ENCODE measurements at regions not wholly inside any gene's neighbourhood (a gene's known extent, or its start where the extent isn't known, plus 50 kb on each side); places are given as distances from the start of the nearest gene placed in this dataset.

DNA sequence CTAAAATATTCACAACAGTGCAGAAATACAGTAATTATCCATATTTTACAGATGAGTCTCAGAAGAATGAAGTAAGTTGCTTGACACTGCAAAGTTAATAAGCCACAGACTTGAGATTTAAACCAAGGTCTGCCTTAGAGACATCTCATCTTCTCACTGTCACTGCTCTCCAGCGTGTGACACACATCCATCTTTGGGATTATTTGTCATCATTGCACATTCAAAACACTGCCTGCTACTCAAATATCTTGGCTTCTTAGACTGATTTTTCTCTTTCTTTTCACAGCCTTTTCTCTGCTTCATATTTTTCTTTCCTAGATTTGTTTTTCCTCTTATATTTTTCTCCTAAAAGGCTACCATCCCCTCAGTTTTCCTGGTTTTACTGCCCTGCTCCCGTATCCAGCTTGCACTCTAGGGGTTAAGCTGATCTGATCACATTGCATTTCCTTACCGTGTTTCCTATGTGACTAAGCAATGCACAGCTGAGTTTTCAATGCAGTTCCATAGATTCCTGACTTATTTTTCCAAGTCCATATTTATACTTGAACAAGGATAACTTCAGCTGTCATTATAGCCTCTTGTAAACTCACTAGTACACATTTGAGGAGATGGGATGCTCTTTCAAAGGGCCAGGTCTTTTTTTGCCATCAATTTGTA, 353.0 kb downstream of the PLK2 start:
- no peak overlapping the region for H3K4me2 ChIP-seq (ENCODE audit: low read length)
- no peaks in the 10 kb centered on the region for H3K4me1 ChIP-seq (ENCODE audit: insufficient read depth, low read length, severe bottlenecking)
- no peaks in the 10 kb centered on the region for H3K9me3 ChIP-seq (ENCODE audit: low read length)
- no peak overlapping the region for H2AFZ ChIP-seq (ENCODE audit: low read length)
- H3K9me2 ChIP-seq (ENCODE audit: low read depth, low read length): no peaks in the 10 kb centered on the region
- H3F3A ChIP-seq (ENCODE audit: insufficient read depth, low read length): no peaks in the 10 kb centered on the region
- TF ChIP-seq, protein P1, sequence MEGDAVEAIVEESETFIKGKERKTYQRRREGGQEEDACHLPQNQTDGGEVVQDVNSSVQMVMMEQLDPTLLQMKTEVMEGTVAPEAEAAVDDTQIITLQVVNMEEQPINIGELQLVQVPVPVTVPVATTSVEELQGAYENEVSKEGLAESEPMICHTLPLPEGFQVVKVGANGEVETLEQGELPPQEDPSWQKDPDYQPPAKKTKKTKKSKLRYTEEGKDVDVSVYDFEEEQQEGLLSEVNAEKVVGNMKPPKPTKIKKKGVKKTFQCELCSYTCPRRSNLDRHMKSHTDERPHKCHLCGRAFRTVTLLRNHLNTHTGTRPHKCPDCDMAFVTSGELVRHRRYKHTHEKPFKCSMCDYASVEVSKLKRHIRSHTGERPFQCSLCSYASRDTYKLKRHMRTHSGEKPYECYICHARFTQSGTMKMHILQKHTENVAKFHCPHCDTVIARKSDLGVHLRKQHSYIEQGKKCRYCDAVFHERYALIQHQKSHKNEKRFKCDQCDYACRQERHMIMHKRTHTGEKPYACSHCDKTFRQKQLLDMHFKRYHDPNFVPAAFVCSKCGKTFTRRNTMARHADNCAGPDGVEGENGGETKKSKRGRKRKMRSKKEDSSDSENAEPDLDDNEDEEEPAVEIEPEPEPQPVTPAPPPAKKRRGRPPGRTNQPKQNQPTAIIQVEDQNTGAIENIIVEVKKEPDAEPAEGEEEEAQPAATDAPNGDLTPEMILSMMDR (IDR thresholded peaks at IDR 0.05; ENCODE audit: low read length): no peak
- no peak for TF ChIP-seq EZH2 (IDR thresholded peaks at IDR 0.05; ENCODE audit: borderline replicate concordance, low read length)
- H4K20me1 ChIP-seq (ENCODE audit: insufficient read depth, low read length): no peaks in the 10 kb centered on the region
- H3K36me3 ChIP-seq (ENCODE audit: insufficient read depth, low read length): no peaks in the 10 kb centered on the region
- H3K4me3 ChIP-seq (ENCODE audit: low read depth, low read length, poor library complexity, severe bottlenecking): no peak overlapping the region
- no peaks in the 10 kb centered on the region for H3K27me3 ChIP-seq (ENCODE audit: insufficient read depth, low read length)
- no peak overlapping the region for H3K9ac ChIP-seq (ENCODE audit: low read length)
- H3K79me2 ChIP-seq (ENCODE audit: insufficient read depth, low read length): no peaks in the 10 kb centered on the region
- H3K27ac ChIP-seq (ENCODE audit: low read depth, low read length, poor library complexity, severe bottlenecking): no peak overlapping the region

DNA sequence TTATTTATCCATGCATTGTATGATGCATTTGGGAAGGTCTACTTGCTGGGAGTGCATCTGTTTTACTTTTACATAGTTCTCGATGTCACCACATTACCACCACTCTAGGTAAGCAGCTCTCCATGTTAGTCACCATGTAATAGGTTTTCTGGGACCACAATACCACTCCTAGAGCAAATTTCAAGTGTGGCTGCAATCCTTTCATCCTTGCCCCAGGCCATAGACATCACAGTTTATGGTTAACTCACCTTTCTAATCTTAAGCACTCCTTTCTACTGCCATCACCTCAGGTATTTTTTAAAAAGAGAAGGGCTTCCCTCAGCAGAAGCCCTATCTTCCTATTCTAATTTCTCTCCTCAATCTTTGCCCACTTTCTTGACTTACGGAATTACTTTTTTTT, 354.1 kb downstream of the PLK2 start:
- H3K4me3 ChIP-seq (ENCODE audit: low read depth, low read length, poor library complexity, severe bottlenecking): no peak overlapping the region
- H3K79me2 ChIP-seq (ENCODE audit: insufficient read depth, low read length): no peaks in the 10 kb centered on the region
- no peaks in the 10 kb centered on the region for H3K4me1 ChIP-seq (ENCODE audit: insufficient read depth, low read length, severe bottlenecking)
- no peak overlapping the region for H3K4me2 ChIP-seq (ENCODE audit: low read length)
- no peak overlapping the region for H2AFZ ChIP-seq (ENCODE audit: low read length)
- H3F3A ChIP-seq (ENCODE audit: insufficient read depth, low read length): no peaks in the 10 kb centered on the region
- no peaks in the 10 kb centered on the region for H3K36me3 ChIP-seq (ENCODE audit: insufficient read depth, low read length)
- TF ChIP-seq, protein P1 (IDR thresholded peaks at IDR 0.05; ENCODE audit: low read length): no peak
- TF ChIP-seq EZH2 (IDR thresholded peaks at IDR 0.05; ENCODE audit: borderline replicate concordance, low read length): no peak
- H3K27ac ChIP-seq (ENCODE audit: low read depth, low read length, poor library complexity, severe bottlenecking): no peak overlapping the region
- no peaks in the 10 kb centered on the region for H3K9me2 ChIP-seq (ENCODE audit: low read depth, low read length)
- H3K27me3 ChIP-seq (ENCODE audit: insufficient read depth, low read length): no peaks in the 10 kb centered on the region
- no peak overlapping the region for H3K9ac ChIP-seq (ENCODE audit: low read length)
- H3K9me3 ChIP-seq (ENCODE audit: low read length): no peaks in the 10 kb centered on the region
- no peaks in the 10 kb centered on the region for H4K20me1 ChIP-seq (ENCODE audit: insufficient read depth, low read length)

DNA sequence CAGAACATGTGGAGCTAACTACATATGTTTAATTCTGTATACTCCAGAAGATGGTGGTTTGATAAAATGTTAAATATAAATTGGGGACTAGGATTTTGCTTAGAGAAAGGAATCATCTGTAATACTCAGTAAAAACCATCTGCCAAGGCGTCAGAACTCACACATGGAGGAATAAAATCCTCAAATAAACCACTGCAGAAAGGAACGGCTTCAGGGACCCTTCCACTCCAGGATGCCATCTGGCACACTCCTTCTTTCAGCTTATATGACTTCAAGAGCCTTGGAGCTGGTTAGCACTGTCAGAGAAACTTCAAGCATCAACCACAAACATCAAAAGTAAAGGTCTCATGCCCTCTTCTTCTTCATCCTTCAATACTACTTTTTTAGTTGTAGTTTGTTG, 360.6 kb downstream of the PLK2 start:
- Histone ChIP-seq H3K9me3 (ENCODE audit: low read length) (no peaks in the 10 kb centered on the region), H3K4me3 (ENCODE audit: low read depth, low read length, poor library complexity, severe bottlenecking) (no peak overlapping the region), H3K4me1 (ENCODE audit: insufficient read depth, low read length, severe bottlenecking) (no peaks in the 10 kb centered on the region), H3F3A (ENCODE audit: insufficient read depth, low read length) (no peaks in the 10 kb centered on the region), H3K9ac (ENCODE audit: low read length) (no peak overlapping the region), H3K4me2 (ENCODE audit: low read length) (no peak overlapping the region), H3K36me3 (ENCODE audit: insufficient read depth, low read length) (no peaks in the 10 kb centered on the region), H3K9me2 (ENCODE audit: low read depth, low read length) (no peaks in the 10 kb centered on the region), H4K20me1 (ENCODE audit: insufficient read depth, low read length) (no peaks in the 10 kb centered on the region), H3K79me2 (ENCODE audit: insufficient read depth, low read length) (no peaks in the 10 kb centered on the region), H3K27ac (ENCODE audit: low read depth, low read length, poor library complexity, severe bottlenecking) (no peak overlapping the region), H3K27me3 (ENCODE audit: insufficient read depth, low read length) (no peaks in the 10 kb centered on the region), H2AFZ (ENCODE audit: low read length) (no peak overlapping the region)
- TF ChIP-seq, protein P1 (IDR thresholded peaks at IDR 0.05; ENCODE audit: low read length): no peak
- no peak for TF ChIP-seq EZH2 (IDR thresholded peaks at IDR 0.05; ENCODE audit: borderline replicate concordance, low read length)
